Testis (tissue), 2 donors: ENCODE measurements at regions not wholly inside any gene's neighbourhood (a gene's known extent, or its start where the extent isn't known, plus 50 kb on each side); places are given as distances from the start of the nearest gene placed in this dataset.

ENCODE experiments used
- DNase-seq: peaks from one replicate; pipeline ENCODE4 v3.0.0-alpha.2; 2019
- H3K27ac ChIP-seq, 2 donors: fragments of 200-600 bp; sonication (generic); one replicate each; pipeline ENCODE4 v1.5.1; 2019
- H3K27me3 ChIP-seq: fragments of 200-600 bp; sonication (generic); one replicate; pipeline ENCODE4 v1.5.1; 2019
- H3K36me3 ChIP-seq: fragments of 200-600 bp; sonication (generic); one replicate; pipeline ENCODE4 v1.5.1; 2017; ENCODE audit warnings: low read depth; ENCODE audit errors: missing control alignments
- H3K4me1 ChIP-seq: fragments of 200-600 bp; sonication (generic); one replicate; pipeline ENCODE4 v1.5.1; 2019
- H3K4me3 ChIP-seq, 2 donors: fragments of 200-600 bp; sonication (generic); one replicate each; pipeline ENCODE4 v1.5.1; 2017 to 2019
- H3K9me3 ChIP-seq: fragments of 200-600 bp; sonication (generic); one replicate; pipeline ENCODE4 v1.5.1; 2017
- POLR2A ChIP-seq: fragments of 450-650 bp; IDR thresholded peaks from one replicate; pipeline ENCODE4 v1.6.1; 2017; ENCODE audit warnings: antibody characterized with exemption, mild to moderate bottlenecking, moderate library complexity
- WGBS, 2 donors: methylation state at CpG; one replicate each; pipeline ENCODE4 v1.1.5; 2018; 5-methylcytosine and 5-hydroxymethylcytosine counted together
- intact Hi-C: fragments of 100-400 bp; cut with DNase I; formaldehyde crosslinking; loops from one replicate; pipeline ENCODE4 v1.15.1; 2023; ENCODE audit warnings: low total_unique reads
- TF ChIP-seq, protein P1 (sequence below), 3 experiments: fragments of 450-650 bp in 2 of 3; fragments of 200-600 bp in 1 of 3; sonication (generic) in 1 of 3; IDR thresholded peaks; one replicate each; pipeline ENCODE4 v1.5.1; 2016 to 2019; ENCODE audit warnings: antibody characterized with exemption in 3 of 3, mild to moderate bottlenecking in 2 of 3, moderate library complexity in 1 of 3

DNA sequence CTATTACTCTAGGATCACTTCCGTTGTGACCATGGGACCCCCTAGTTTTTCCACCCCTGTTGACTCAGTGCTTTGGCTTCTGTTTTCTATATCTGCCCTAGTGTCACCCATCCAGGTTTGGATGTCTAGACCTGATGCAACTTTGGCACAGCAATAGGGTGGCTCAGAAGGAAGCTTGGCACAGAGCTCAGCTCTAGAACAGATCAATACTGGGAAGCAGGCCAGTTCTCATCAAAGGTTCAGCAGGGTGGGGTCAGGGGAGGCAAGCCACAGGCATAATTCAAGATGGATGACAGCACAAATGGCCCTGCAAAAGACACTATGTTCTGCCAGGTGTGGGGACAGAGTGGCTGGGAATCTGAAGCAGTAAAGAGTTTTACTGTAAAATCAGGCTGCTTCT is 74.2 kb upstream of the EGFL6 start:
- no peaks in the 10 kb centered on the region for H3K27me3 ChIP-seq
- no peak for DNase-seq
- WGBS, 2 donors, result 71 to 100% methylated on average over 1 of the region's 1 CpG
- no peak overlapping the region for H3K27ac ChIP-seq
- intact Hi-C loops, result no loop called here
- H3K9me3 ChIP-seq, result no peaks in the 10 kb centered on the region
- H3K4me3 ChIP-seq, result no peak overlapping the region
- H3K36me3 ChIP-seq, result no peaks in the 10 kb centered on the region
- no peak for TF ChIP-seq POLR2A
- TF ChIP-seq, protein P1, sequence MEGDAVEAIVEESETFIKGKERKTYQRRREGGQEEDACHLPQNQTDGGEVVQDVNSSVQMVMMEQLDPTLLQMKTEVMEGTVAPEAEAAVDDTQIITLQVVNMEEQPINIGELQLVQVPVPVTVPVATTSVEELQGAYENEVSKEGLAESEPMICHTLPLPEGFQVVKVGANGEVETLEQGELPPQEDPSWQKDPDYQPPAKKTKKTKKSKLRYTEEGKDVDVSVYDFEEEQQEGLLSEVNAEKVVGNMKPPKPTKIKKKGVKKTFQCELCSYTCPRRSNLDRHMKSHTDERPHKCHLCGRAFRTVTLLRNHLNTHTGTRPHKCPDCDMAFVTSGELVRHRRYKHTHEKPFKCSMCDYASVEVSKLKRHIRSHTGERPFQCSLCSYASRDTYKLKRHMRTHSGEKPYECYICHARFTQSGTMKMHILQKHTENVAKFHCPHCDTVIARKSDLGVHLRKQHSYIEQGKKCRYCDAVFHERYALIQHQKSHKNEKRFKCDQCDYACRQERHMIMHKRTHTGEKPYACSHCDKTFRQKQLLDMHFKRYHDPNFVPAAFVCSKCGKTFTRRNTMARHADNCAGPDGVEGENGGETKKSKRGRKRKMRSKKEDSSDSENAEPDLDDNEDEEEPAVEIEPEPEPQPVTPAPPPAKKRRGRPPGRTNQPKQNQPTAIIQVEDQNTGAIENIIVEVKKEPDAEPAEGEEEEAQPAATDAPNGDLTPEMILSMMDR (IDR thresholded peaks at IDR 0.05), result no peak
- no peaks in the 10 kb centered on the region for H3K4me1 ChIP-seq

- TF ChIP-seq, protein P1 (IDR thresholded peaks at IDR 0.05), result no peak
- TF ChIP-seq POLR2A, result no peak
- Histone ChIP-seq H3K4me3 (no peak overlapping the region), H3K27me3 (no peaks in the 10 kb centered on the region), H3K4me1 (no peaks in the 10 kb centered on the region), H3K36me3 (no peaks in the 10 kb centered on the region), H3K27ac (no peak overlapping the region), H3K9me3 (no peaks in the 10 kb centered on the region)
- intact Hi-C loops, result no loop called here
- WGBS, 2 donors, result 93 to 94% methylated on average over 2 of the region's 2 CpGs
- DNase-seq, result no peak
Observed at GRCh38 chrX:13494562-13494961, 74.8 kb upstream of the EGFL6 start.

- TF ChIP-seq POLR2A, result no peak
- TF ChIP-seq, protein P1 (IDR thresholded peaks at IDR 0.05), result no peak
- Histone ChIP-seq H3K9me3 (no peaks in the 10 kb centered on the region), H3K27ac (no peak overlapping the region), H3K27me3 (no peaks in the 10 kb centered on the region), H3K36me3 (no peaks in the 10 kb centered on the region), H3K4me3 (no peak overlapping the region), H3K4me1 (no peaks in the 10 kb centered on the region)
- intact Hi-C loops, result no loop called here
- 84 to 97% methylated on average over 5 of the region's 5 CpGs for WGBS, 2 donors
- DNase-seq, result no peak
Observed at GRCh38 chrX:13493659-13494058, 75.7 kb upstream of the EGFL6 start.

- Histone ChIP-seq H3K4me3 (no peak overlapping the region), H3K9me3 (no peaks in the 10 kb centered on the region), H3K27ac (no peak overlapping the region), H3K27me3 (no peaks in the 10 kb centered on the region), H3K36me3 (no peaks in the 10 kb centered on the region), H3K4me1 (peaks cover 6% of the 10 kb centered on the region)
- intact Hi-C loops, result no loop called here
- TF ChIP-seq, protein P1 (IDR thresholded peaks at IDR 0.05), result no peak
- no peak for TF ChIP-seq POLR2A
- WGBS, 2 donors, result 97 to 100% methylated on average over 2 of the region's 2 CpGs
- DNase-seq, result no peak
Observed at GRCh38 chrX:13492286-13492685, 77.1 kb upstream of the EGFL6 start.

GRCh38 chrX:13491061-13491460 is 78.3 kb upstream of the EGFL6 start:
- Histone ChIP-seq H3K4me3 (no peak overlapping the region), H3K27ac (no peak overlapping the region), H3K27me3 (no peaks in the 10 kb centered on the region), H3K4me1 (peaks cover 6% of the 10 kb centered on the region), H3K36me3 (no peaks in the 10 kb centered on the region), H3K9me3 (no peaks in the 10 kb centered on the region)
- no peak for DNase-seq
- 86 to 93% methylated on average over 3 of the region's 3 CpGs for WGBS, 2 donors
- TF ChIP-seq POLR2A, result no peak
- TF ChIP-seq, protein P1 (IDR thresholded peaks at IDR 0.05), result no peak
- intact Hi-C loops, result no loop called here
